DMS79 treated with DMSO at 0.1 percent for 48 hours (cell line): ENCODE measurements at regions not wholly inside any gene's neighbourhood (a gene's known extent, or its start where the extent isn't known, plus 50 kb on each side); places are given as distances from the start of the nearest gene placed in this dataset.

Experiments used
- DNase-seq: peaks from one replicate; lab custom pipeline; 2025; lab: John Stamatoyannopoulos, UW

DNA sequence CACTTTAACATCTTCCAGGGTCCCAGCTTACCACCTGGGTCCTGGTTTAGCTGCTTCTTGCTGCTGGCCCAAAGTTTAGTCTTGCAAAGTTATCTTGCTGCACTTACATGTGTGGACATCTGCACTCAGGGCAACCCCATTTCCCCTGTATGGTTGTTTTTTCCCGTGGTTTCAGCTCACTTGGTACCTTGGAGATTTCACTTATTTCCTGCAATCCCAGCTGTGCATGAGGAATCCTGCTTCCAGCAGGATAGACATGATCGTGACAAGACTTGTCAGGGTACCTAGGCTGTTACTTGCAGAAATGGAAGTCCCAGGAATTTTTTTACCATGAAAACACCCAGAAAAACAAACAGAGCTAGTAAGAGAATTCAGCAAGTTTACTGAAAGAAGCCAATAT, 95.9 kb upstream of the LEP start:
- no peak for DNase-seq

GRCh38 chr7:128146052-128146451, 95.0 kb upstream of the LEP start:
- DNase-seq = no peak

DNA sequence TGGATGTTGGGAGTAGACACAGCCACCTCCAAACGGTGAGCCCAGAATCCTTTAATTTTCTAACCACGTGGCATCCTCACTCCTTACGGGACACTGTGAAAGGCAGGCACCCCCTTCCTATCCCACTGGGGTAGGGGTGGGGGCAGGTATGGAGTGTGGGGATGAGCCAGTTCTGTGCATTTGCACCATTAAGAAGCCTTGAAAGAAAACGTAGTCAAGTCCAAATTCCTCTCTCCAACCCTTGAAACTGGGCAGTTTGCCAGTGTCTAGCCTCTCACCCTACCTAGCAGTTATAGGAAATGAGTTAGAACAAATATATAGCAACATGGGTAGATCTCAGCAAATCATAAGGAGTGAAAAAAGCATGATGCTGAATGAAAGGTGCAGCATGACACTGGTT, 92.4 kb upstream of the LEP start:
- DNase-seq = peak; percentile 91

DNA sequence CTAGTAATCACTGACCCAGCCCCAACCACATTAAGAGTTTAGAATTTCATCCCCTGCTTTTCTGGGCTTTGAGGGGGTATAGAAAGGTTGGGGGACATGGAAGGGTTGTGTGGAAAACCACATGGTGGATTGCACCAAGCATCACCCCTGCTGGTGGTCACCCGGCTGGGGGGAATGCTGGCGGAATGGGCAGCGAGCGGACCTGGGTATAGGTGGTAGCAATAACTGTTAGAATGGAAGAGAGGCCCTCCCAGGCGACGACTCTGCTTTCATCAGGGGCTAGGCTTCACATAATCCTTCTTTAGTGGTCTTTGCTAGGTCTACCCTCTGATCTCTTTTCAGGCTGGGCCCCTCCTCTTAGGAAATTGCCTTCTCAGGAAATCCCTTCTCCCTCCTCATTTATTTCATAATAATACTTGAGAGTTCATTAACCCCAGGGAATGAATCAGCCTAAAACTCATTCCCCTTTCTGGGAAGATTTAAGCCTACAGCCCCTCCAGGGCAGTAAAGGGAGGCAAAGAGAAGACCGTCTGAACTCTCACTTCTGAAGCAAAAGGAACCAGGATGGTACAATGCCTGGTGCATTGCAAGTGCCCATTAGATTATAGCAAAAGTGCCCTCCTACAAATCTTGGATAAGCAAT, 90.7 kb upstream of the LEP start:
- DNase-seq = no peak

DNA sequence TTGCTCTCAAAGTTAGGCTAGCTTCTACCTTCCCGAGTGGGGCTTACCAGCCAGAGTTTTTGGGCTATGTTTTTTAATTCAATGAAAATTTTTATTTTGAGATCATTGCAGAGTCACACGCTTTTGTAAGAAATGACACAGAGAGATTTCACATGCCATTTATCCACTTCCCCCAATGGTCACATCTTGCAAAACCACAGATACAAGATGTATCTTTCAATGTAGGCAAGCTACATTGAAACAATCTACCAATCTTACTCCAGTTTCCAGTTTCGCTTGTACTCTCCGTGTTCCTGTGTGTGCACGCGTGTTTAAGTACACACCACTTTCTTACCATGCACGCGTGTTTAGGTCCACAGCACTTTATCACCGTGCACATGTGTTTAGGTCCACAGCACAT, 89.4 kb upstream of the LEP start:
- no peak for DNase-seq

GRCh38 chr7:128152721-128153120, 88.4 kb upstream of the LEP start:
- DNase-seq = no peak

GRCh38 chr7:128153436-128153835, 87.6 kb upstream of the LEP start:
- no peak for DNase-seq

GRCh38 chr7:128154504-128154903, 86.6 kb upstream of the LEP start:
- DNase-seq = no peak

GRCh38 chr7:128155100-128155740, 85.9 kb upstream of the LEP start:
- no peak for DNase-seq

DNA sequence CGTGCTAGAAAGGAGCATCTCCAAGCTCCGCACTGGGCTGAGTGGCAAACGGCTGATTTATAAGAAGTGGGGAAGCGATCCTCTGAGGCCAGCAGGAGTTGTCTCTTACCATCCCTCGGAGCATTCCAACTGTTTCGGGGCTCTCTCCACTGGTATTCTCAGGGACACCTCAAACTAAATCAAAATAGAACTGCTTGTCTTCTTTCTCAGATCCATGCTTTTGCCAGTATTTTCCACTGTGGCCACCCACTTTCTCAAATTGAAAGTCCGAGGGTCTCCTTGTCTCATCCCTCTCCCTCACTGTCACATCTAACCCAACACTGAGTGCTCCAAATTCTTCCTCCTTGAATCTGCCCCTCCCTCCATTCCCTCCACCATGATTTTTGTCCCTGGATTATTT, 83.2 kb upstream of the LEP start:
- DNase-seq = no peak

GRCh38 chr7:128158370-128158769, 82.7 kb upstream of the LEP start:
- DNase-seq = no peak

DNA sequence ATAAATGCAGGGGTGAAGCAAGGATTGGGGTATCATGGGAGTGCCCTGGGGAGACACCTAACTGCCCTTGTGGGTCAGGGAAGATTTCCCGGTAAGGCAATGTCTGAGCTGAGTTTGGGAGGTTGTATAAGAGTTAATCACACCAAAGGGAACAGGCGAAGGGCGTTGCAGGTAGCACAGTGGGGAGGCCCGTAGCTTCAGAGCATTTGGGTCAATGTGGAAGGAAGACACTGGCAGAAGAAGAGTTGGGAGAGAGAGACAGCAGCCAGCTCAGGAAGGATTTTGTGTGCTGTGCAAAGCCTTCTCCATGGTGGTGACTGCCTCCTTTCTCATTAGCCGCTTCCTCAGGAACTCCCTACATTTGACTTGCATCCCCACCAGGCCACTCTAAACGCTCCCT, 80.8 kb upstream of the LEP start:
- no peak for DNase-seq

DNA sequence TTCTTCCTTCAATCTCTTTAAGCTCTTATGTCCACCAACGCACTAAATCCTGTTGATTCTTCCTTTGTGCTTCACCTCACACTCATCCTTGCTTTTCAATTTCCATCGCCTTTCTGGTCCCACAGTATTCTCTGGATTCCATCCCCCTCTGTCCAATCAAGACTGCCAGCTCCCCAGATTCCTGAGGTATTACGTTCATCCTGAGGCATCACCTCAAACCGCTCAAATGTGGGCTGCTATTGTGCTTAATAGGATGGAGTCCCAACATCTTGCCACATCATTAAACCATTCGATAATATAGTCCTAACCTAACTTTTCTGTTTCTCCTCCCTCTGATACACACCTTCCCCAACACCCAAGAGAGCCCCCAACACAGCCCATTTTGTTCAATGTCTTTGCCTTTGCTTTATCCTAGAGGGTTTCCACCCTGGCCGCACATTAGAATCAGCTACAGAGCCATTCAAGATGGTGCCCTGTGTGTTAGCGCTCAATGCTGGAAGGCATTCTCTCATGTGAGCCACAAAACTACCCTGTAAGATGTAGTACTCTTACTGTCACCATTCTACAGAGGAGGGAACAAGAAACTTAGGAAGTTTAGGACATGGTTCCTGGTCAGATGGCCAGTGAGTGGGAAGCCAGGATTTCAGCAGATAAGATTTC, 79.5 kb upstream of the LEP start:
- no peak for DNase-seq

GRCh38 chr7:128162666-128163065, 78.4 kb upstream of the LEP start:
- DNase-seq = no peak

GRCh38 chr7:128163473-128163872, 77.6 kb upstream of the LEP start:
- DNase-seq = no peak

DNA sequence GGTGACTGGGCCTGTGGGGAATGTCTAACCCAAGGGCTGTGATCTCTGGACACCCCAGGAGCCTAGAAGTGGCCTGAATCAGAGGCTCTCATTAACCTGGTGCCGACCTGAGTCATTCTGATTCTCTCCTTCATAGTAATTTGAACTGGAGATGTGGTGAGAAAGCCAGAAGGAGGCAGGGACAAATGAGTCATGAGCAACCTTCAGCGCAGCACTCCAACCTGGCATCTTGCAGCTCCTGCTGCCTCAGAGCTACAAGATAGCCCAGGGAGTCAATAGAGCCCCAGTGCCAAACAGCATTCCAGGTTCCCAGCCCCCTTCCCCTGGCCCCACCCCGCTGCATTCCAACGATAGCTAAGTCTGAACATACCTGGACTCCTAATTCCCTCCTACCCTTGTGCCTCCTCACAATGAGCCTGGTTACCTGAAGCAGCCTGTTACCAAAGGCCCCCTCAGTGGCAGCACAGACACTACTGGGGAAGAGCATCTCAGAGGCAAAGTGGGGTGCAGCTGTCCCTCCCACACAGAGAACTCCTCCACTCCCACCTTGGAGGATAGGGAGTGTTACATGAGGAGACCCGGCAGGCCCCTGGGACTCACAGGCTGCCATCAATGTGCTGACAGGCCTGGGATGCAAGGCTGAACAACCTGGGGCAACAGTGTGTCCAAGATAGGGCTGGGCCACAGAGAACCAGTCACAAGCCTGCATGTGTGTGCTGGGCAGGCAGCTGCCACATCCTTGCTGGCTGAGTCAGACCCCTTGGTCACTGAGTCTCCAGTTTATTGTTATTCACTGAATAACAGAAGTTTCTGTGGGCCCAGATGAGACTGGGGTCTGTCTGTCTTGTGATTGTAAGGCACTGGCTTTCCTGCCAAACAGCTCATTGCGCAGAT, 76.8 kb upstream of the LEP start:
- DNase-seq = no peak

GRCh38 chr7:128164955-128165670, 76.0 kb upstream of the LEP start:
- no peak for DNase-seq

DNA sequence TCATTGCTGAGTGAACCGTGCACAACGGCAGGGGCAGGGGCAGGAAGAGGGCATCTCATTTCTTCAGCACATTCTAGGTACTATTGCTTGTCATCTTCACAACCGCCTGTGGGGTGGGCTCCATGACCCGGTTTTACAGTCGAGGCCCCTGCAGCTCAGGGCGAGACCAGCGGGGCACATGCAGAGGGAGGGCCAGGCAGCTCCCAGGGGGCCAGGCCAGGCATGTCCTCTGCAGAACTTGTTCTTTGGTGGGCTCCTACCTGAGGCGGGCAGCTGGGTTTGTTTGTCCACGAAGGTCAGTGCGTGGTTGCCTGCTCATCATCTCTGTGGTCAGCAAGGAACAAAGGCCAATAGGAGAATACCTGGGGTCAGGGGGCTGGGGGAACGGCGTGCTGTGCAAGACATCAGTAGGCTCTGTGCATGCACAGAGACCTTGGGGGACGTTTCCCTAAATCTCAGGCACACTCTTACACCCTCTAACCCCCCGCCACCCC, 75.1 kb upstream of the LEP start:
- DNase-seq = no peak

- peak; percentile 27 for DNase-seq
Measured at GRCh38 chr7:128166603-128167041, 74.5 kb upstream of the LEP start.

DNA sequence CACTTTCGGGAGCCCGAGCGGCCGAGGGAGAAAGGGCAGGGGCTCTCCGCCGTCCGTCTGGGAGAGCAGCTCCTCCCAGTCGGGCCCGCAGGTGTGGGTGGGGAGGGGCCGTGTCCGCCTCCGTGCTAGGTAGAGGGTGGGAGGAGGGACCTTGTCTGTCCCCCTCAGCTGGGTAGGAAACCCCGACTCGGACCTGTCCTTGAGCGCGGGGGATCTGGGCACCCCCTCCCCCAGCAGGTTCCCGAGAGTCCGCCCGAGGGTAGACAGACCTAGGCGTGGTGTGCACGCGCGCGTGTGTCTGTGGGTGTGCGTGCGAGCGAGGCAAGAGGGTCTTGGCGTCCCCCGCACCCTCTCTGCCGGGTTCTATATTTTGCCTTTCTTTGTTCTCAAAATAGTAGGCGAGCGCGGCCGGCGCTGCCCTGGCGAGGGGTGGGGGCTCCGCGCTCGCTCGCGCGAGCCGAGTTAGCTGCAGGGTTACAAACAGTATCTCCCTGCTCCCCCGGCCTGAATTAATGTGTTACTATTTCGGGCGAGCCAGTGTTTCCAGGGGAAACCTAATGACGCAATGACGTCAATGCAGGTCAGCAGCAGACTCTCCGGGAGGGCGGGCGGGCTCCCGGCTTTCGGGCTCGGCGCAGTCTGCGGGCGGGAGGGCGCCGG, 73.9 kb upstream of the LEP start:
- peak; percentile 52 for DNase-seq
